NCI-H2227 (cell line): ENCODE measurements at regions not wholly inside any gene's neighbourhood (a gene's known extent, or its start where the extent isn't known, plus 50 kb on each side); places are given as distances from the start of the nearest gene placed in this dataset.

Source experiments
- DNase-seq: peaks from one replicate; lab custom pipeline; 2025; ENCODE audit not compliant: unreplicated experiment; lab: John Stamatoyannopoulos, UW

GRCh38 chr1:29502225-29502910 is 266.0 kb downstream of the PTPRU start:
- no peak for DNase-seq

DNA sequence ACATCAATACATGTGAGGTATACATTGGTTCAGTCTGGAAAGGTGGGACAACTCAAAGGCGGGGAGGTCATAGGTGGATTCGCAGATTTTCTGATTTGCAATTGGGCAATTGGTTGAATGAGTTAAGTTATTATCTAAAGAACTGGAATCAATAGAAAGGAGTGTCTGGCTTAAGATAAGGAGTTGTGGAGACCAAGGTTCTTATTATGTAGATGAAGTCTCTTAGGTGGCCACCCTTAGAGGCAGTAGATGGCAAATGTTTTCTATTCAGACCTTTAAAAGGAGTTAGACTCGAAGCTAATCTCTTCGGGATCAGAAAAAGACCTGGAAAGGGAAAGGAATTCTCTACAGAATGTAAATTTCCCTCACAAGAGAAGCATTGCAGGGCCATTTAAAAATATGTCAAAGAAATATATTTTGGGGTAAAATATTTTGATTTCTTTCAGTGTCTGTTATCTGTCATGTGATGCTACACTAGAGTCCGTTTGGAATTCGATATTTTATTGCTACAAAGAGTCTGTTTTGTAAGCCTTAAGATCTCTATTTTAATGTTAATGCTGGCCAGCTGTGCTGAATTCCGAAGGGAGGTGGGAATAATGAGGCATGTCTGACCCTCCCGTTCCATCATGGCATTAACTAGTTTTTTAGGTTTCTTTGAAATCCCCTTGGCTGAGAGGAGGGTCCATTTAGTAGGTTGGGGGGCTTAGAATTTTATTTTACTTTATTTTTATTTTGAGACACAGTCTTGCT is 265.1 kb downstream of the PTPRU start:
- no peak for DNase-seq

- DNase-seq: no peak
Measured at GRCh38 chr1:29500651-29501050, 264.3 kb downstream of the PTPRU start.

GRCh38 chr1:29500041-29500440 is 263.7 kb downstream of the PTPRU start:
- no peak for DNase-seq

DNA sequence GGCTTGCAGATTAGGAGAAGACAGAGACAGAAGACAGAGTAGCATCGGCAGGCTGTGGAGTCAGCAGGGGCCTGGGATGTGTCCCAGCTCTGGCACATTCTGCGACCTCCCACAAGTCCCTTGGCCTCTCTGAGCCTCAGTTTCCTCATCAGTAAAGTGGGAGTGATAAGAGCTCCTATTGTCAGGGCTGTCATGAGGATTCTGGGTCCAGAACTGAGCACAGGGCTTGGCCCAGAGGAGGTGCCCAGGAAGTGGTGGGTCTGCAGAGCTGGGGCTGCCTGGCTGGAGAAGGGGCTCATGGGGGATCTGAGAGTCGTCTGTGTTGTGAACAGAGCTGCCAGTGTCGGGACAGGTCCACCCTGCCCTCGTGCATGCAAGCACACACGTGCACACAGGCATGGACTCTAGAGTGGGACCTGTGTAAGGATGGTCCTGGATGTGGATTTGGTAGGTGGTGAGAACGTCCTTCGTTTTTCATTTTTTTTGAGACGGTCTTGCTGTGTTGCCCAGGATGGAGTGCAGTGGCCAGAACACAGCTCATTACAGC is 262.9 kb downstream of the PTPRU start:
- no peak for DNase-seq

DNA sequence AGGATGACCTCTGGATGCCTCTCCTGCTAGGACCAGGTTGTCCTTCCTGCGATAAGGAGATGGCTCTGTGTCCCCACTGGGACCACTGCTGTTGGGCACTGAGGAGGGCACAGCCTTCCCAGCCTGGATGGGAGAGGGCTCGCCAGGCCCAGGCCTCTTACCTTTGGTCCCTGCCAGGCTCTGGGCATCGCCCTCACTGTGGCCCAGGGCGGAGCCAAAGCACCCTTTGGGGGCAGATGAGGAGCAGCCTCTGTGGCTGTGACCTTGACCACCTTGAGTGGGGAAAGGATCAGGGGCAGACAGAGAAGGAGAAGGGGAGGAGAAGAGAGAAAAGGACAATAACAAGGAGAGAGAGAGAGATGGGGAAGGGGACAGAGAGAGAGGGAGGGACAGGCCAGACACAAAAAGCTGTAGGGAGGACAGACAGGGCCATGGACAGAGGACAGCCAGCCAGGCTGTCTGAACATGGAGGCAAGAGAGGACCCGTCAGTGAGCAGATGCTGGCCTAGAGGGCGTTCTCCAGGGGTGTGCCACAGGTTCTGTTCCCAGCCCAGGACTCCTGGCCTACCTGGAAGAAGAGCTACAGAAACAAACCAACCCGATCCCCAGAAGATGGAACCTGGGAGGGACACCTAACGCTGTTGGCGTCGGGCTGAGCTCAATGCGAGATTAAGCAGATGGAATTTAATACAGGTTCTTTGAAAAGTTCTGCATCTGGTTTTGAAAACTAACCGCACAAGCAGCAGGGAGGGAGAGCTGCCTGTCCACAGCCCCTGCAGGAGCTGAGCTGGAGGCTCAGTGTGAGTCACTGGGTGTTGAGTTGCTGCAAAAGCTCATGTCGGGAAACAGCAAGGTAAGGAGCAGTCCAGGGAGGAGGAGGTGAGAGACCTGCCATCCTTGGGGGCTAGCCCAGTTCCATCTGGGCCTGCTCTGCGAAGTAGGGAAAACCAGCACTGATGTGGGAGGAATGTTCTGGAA is 262.1 kb downstream of the PTPRU start:
- DNase-seq: no peak

DNA sequence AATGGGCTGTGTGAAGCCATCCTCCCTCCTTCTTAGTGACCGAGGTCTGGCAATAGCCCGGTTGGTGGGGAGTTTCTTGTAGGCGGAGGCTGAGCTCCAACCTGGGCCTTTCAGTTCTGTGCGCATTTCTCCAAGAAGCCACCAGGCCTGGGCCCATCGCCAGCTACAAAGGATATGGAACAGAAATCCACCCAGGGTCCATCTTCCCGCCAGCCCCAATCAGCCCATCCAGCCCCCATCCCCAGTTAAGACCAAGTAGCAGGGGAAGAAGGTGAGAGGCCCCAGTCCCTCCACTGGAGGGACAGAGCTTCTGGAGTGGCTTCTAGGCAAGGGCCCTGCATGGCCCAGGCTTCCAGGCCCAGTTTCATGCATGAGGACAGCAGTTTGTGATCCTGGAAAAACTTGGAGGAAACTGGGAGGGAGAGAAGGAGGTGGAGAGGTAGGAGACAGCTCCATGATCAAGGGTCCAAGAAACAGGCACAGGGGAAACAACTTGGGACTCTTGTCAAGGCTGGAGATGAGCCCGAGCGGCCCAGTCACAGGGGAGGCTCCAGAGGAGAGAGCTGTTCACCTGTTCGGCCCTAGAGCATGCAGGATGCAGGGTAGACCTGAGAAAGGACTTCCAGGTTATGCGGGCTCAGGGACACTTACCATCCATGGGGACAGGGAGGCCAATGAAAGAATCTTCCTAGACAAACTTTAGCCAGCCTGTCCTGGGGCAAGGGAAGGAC is 261.2 kb downstream of the PTPRU start:
- no peak for DNase-seq

- no peak for DNase-seq
Measured at GRCh38 chr1:29496701-29497100, 260.4 kb downstream of the PTPRU start.

GRCh38 chr1:29490204-29490934 is 254.0 kb downstream of the PTPRU start:
- no peak for DNase-seq

DNA sequence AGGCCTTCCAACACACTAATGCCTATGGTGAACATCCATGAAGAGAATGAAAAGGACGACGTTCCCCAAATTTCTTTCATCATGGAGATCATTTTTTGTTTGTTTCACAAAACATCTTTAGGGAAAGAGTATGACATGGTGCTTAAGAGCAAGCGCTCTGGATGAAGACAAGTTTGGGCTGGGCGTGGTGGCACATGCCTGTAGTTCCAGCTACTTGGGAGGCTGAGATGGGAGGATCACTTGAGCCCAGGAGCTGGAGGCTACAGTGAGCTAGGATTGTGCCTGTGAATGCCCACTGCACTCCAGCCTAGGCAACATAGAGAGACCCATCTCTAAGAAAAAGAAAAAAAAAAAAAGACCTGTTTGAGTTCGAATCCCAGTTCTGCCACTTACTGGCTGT is 253.1 kb downstream of the PTPRU start:
- DNase-seq: no peak

DNA sequence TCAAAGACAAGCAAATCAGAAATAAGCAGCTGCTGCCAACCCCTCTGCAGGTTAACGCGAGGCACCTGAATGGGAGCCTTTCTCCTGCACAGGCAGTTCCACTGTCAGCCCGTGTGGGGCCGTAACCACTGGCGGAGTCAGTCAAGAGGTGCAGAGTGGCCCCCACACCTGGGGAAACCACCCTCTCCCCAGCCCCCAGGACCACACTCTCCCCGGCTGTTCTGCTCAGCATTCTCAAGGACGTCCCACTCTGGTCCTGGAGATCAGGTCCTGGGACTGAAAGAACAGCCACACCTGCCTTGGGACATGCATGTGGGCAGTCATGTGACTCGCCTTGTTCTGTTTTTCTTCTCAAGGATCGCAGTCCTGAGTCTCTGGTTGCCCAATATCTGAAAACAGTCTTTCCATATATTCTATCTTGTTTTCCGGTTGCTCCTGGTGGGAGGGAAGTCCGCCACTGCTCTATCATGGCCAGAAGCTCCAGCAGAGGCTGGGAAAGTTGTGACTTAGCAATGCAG is 252.5 kb downstream of the PTPRU start:
- no peak for DNase-seq

DNA sequence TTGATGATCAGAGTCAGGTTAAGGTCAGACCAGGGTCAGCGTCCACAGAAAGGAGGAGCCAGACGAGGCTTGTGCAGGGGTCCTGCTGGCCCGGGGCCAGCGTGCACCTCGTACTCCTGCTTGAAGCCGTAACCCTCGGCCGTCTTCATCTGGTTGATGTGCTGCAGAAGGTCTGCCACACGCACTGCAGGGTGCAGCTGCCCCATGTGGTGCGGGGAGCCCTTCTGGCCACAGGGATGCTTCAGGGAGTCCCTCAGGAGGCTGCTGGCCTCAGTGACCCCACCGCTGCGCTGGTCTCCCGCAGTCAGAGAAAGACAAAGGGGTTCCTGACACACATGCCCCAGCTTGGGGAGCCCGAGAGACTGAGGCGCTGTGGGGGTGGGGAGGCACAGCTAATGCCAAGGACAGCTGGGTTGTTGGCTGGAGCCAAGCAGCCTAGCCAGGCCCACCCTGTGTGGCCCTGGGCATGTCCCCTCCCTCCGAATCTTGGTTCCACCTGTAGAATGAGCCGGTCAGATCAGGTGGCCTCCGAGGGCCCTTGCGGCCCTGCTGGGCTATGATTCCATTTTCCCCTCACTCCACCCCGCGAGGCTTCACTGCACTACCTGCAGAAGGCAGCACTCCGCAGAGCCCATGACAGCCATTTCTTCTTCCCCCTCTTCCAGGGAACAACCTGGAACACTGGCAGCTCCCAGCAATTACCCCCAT is 251.9 kb downstream of the PTPRU start:
- DNase-seq: no peak

GRCh38 chr1:29487291-29487690 is 251.0 kb downstream of the PTPRU start:
- no peak for DNase-seq

DNA sequence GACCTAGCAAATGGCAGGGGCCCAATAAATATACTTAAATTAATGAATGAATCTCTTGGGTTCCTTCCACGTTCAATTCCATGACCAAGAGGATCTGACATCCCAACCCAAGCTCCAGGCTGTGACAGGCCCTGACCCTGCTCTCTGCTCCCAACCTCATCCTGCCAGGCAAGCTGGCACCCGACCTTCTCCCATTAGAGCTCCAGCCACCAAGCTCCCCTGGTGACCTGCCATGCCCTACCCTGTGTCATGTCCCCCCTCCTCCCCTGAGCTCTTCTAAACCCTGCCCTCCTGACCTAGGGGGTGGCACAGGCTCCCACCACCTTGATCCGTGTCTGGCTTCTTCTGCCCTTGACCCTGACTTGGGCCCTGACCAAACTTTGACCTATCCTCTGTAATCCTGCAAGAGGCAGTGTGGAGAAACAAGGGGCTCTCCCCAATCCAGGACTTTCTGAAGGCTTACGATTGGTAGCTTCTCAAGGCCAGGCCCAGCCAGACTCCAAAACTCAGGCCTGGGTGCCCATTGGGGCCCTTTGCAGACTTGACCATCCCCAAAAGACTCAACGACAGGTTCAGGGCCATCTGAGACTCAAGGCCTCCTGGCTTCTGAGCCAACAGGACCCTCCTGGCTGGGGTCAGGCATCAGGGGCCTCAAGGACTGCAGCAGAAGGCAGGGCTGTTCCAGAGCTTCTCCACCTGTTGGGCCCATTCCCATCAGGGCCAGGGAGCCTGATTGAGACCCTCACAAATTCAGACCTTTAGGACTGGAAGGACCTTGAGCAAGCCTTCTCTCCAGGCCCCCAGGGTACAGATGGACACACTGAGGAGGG is 249.0 kb downstream of the PTPRU start:
- no peak for DNase-seq

DNA sequence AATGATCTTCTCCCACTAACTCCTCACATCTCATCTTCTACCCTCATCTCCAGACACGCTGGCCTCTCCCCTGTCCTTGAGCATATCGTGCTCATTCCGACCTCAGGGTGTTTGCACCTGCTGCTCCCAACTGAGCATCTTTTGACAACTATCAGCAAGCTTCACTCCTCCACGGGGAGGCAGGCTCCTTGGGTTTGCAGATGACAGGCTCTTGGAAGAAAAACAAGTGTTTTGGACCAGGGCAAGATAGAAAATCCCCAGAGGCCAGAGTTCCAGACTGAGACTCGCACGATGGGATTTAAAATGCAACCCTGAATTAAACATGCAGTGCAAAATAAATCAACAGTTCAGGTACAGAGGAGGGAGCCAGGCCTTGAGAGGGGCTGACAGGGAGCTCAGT is 246.7 kb downstream of the PTPRU start:
- no peak for DNase-seq

DNA sequence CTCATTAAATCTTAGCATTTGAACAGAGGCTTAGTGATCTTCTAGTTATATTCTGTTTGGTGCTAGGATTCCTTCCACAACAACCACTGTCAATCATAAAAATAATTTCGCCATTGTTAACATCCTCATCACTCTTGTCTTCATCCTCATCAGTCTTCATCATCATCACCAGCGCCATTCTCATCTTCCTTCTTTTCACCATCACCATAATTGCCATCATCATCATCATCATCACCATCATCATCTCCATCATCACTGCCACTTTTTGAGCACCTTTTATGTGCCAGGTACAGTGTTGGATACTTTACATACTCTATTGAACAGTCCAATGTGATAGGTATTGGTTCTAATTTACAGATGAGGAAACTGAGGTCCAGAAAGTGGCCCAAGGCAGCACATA is 245.7 kb downstream of the PTPRU start:
- no peak for DNase-seq

- DNase-seq: no peak
Measured at GRCh38 chr1:29481031-29481430, 244.7 kb downstream of the PTPRU start.

DNA sequence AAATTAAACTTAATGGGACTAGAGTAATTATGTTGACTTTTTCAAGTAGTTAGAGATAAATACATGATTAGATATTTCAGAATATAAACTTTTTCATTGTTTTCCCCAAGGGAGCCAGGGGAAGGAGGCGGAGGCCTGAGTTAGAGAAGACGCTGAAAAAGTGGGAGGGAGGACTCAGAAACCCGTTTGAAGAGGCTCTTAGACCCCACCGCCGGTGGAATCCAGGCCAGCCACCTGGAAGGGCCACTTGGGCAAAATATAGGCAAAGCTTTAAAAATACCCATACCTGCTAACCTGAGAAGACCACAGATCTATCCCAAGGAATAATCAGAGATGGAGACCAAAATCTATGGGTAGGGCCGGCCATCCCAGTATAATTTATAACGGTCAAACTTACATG is 242.6 kb downstream of the PTPRU start:
- no peak for DNase-seq
